Loucy (cell line): ENCODE measurements at regions not wholly inside any gene's neighbourhood (a gene's known extent, or its start where the extent isn't known, plus 50 kb on each side); places are given as distances from the start of the nearest gene placed in this dataset.

Experiments used
- H2AFZ ChIP-seq: fragments of 200-600 bp; sonication (generic); 2 replicates; pipeline ENCODE4 v1.6.0; 2016; ENCODE audit warnings: antibody characterized with exemption, mild to moderate bottlenecking, low read length, moderate library complexity
- H3F3A ChIP-seq: fragments of 200-600 bp; 2 replicates; pipeline ENCODE4 v1.6.0; 2016; ENCODE audit warnings: antibody characterized with exemption, low read depth, mild to moderate bottlenecking
- H3K27me3 ChIP-seq: fragments of 200-600 bp; sonication (generic); 2 replicates; pipeline ENCODE4 v1.6.1; 2014; ENCODE audit warnings: low read length, mild to moderate bottlenecking; ENCODE audit not compliant: insufficient read depth, poor library complexity, severe bottlenecking
- H3K36me3 ChIP-seq: fragments of 200-600 bp; sonication (generic); 2 replicates; pipeline ENCODE4 v1.6.1; 2016; ENCODE audit warnings: low read length; ENCODE audit not compliant: insufficient read depth
- H3K4me1 ChIP-seq: fragments of 200-600 bp; sonication (generic); 2 replicates; pipeline ENCODE4 v1.5.1; 2014; ENCODE audit warnings: low read length, mild to moderate bottlenecking; ENCODE audit not compliant: insufficient read depth, poor library complexity, severe bottlenecking
- H3K4me2 ChIP-seq: fragments of 200-600 bp; sonication (generic); 2 replicates; pipeline ENCODE4 v1.6.0; 2014; ENCODE audit warnings: antibody characterized with exemption, low read length, low read depth, mild to moderate bottlenecking; ENCODE audit not compliant: poor library complexity, severe bottlenecking
- H3K4me3 ChIP-seq: fragments of 200-600 bp; sonication (generic); 2 replicates; pipeline ENCODE4 v1.5.1; 2014; ENCODE audit warnings: low read length, mild to moderate bottlenecking, mixed read lengths; ENCODE audit not compliant: poor library complexity, severe bottlenecking
- H3K79me2 ChIP-seq: fragments of 200-600 bp; sonication (generic); 2 replicates; pipeline ENCODE4 v1.6.1; 2014; ENCODE audit warnings: low read length; ENCODE audit not compliant: insufficient read depth
- H3K9ac ChIP-seq: fragments of 200-600 bp; sonication (generic); 2 replicates; pipeline ENCODE4 v1.6.0; 2014; ENCODE audit warnings: mild to moderate bottlenecking, low read depth, low read length, moderate library complexity; ENCODE audit not compliant: poor library complexity, severe bottlenecking
- H3K9me2 ChIP-seq: fragments of 200-600 bp; sonication (generic); replicated peaks from 2 replicates; pipeline ENCODE4 v1.6.1; 2016; ENCODE audit warnings: low read depth, low read length, mixed read lengths
- H3K9me3 ChIP-seq: fragments of 200-600 bp; sonication (generic); 2 replicates; pipeline ENCODE4 v1.6.1; 2014; ENCODE audit warnings: mild to moderate bottlenecking, antibody characterized with exemption, low read length, low read depth; ENCODE audit not compliant: insufficient read depth
- H4K20me1 ChIP-seq: fragments of 200-600 bp; sonication (generic); 2 replicates; pipeline ENCODE4 v1.6.0; 2014; ENCODE audit warnings: antibody characterized with exemption, low read length, mild to moderate bottlenecking; ENCODE audit not compliant: insufficient read depth, poor library complexity, severe bottlenecking
- CTCF ChIP-seq: fragments of 200-600 bp; sonication (generic); conservative IDR thresholded peaks from 2 replicates; pipeline ENCODE4 v1.5.1; 2014; ENCODE audit warnings: mild to moderate bottlenecking, antibody characterized with exemption, low read length
- EZH2phosphoT487 ChIP-seq: fragments of 200-600 bp; IDR thresholded peaks from 2 replicates; pipeline ENCODE4 v1.6.1; 2018; ENCODE audit warnings: antibody characterized with exemption, mild to moderate bottlenecking, moderate library complexity, borderline replicate concordance

- Histone ChIP-seq H2AFZ (no peak overlapping the region), H3K4me1 (no peaks in the 10 kb centered on the region), H3F3A (no peaks in the 10 kb centered on the region), H3K4me3 (no peak overlapping the region), H3K9me2 (peaks cover 5% of the 10 kb centered on the region; the same call in 1 of the 2 replicates), H4K20me1 (no peaks in the 10 kb centered on the region), H3K4me2 (no peak overlapping the region), H3K9me3 (no peaks in the 10 kb centered on the region), H3K36me3 (no peaks in the 10 kb centered on the region), H3K9ac (no peak overlapping the region), H3K79me2 (no peaks in the 10 kb centered on the region), H3K27me3 (no peaks in the 10 kb centered on the region)
- TF ChIP-seq CTCF (no peak), EZH2phosphoT487 (no peak)
Measured at GRCh38 chr12:84660139-84660538, 252.5 kb downstream of the SLC6A15 start.

DNA sequence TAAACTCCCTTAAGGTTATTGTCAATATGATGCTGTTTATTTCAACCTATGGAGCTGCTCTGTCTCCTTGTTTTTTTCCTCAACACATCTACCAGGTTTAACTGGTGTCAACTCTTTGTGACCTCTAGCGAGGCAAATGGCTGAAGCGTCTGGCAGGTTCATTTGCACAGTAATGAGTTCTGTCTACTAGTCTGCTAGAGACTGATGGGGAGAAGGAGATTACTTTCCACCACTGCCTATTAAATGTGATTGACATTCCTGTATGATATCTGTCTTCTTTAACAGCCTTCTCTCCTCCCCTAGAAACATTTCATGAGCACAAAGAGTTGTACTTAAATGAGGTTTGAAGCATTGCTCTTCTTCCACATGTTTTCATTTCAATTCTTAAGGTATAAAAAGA, 253.7 kb downstream of the SLC6A15 start:
- Histone ChIP-seq H2AFZ (no peak overlapping the region), H3K4me1 (no peaks in the 10 kb centered on the region), H3K9ac (no peak overlapping the region), H3K79me2 (no peaks in the 10 kb centered on the region), H3K9me3 (no peaks in the 10 kb centered on the region), H3F3A (no peaks in the 10 kb centered on the region), H3K36me3 (no peaks in the 10 kb centered on the region), H3K27me3 (no peaks in the 10 kb centered on the region), H4K20me1 (no peaks in the 10 kb centered on the region), H3K9me2 (peaks cover 5% of the 10 kb centered on the region; the same call in 1 of the 2 replicates), H3K4me2 (no peak overlapping the region), H3K4me3 (no peak overlapping the region)
- TF ChIP-seq EZH2phosphoT487 (no peak), CTCF (no peak)

- Histone ChIP-seq H3K9me3 (no peaks in the 10 kb centered on the region), H3K4me3 (no peak overlapping the region), H3K79me2 (no peaks in the 10 kb centered on the region), H3K27me3 (no peaks in the 10 kb centered on the region), H3F3A (no peaks in the 10 kb centered on the region), H3K9me2 (peaks cover 5% of the 10 kb centered on the region; the same call in 1 of the 2 replicates), H3K4me2 (no peak overlapping the region), H4K20me1 (no peaks in the 10 kb centered on the region), H3K9ac (no peak overlapping the region), H2AFZ (no peak overlapping the region), H3K4me1 (no peaks in the 10 kb centered on the region), H3K36me3 (no peaks in the 10 kb centered on the region)
- TF ChIP-seq CTCF (no peak), EZH2phosphoT487 (no peak)
Measured at GRCh38 chr12:84656705-84657104, 255.9 kb downstream of the SLC6A15 start.
